ENCODE measurements at regions not wholly inside any gene's neighbourhood (a gene's known extent, or its start where the extent isn't known, plus 50 kb on each side); places are given as distances from the start of the nearest gene placed in this dataset.

- no peak for DNase-seq
Observed at GRCh38 chr5:30539004-30539634, 654.4 kb upstream of the CDH6 start.

GRCh38 chr5:30525353-30525752, 668.1 kb upstream of the CDH6 start:
- H3K4me3 ChIP-seq: no peak overlapping the region
- H3K36me3 ChIP-seq (ENCODE audit: low read depth, missing control alignments): no peaks in the 10 kb centered on the region
- no peak overlapping the region for H3K27ac ChIP-seq
- intact Hi-C loops (cut with DNase I; ENCODE audit: low total_unique reads): no loop called here
- TF ChIP-seq CTCF (IDR thresholded peaks at IDR 0.05) (no peak), POLR2A (IDR thresholded peaks at IDR 0.05) (no peak)
- H3K9me3 ChIP-seq: no peaks in the 10 kb centered on the region
- WGBS, 2 donors: 97 to 98% methylated on average over 2 of the region's 2 CpGs
- no peak for DNase-seq
- H3K27me3 ChIP-seq: no peaks in the 10 kb centered on the region
- H3K4me1 ChIP-seq: no peaks in the 10 kb centered on the region

More at GRCh38 chr5:30539004-30539634, 654.4 kb upstream of the CDH6 start:
- 40 to 60% methylated on average over 4 of the region's 4 CpGs for WGBS, 2 donors
- intact Hi-C loops (cut with DNase I; ENCODE audit: low total_unique reads): no loop called here
- H3K4me1 ChIP-seq: no peaks in the 10 kb centered on the region
- TF ChIP-seq POLR2A (IDR thresholded peaks at IDR 0.05) (no peak), CTCF (IDR thresholded peaks at IDR 0.05) (no peak)
- H3K36me3 ChIP-seq (ENCODE audit: low read depth, missing control alignments): no peaks in the 10 kb centered on the region
- no peak overlapping the region for H3K4me3 ChIP-seq
- no peak overlapping the region for H3K27ac ChIP-seq
- H3K9me3 ChIP-seq: no peaks in the 10 kb centered on the region
- H3K27me3 ChIP-seq: no peaks in the 10 kb centered on the region

- no peaks in the 10 kb centered on the region for H3K36me3 ChIP-seq (ENCODE audit: low read depth, missing control alignments)
- H3K4me3 ChIP-seq: no peak overlapping the region
- TF ChIP-seq POLR2A (IDR thresholded peaks at IDR 0.05) (no peak), CTCF (IDR thresholded peaks at IDR 0.05) (no peak)
- intact Hi-C loops (cut with DNase I; ENCODE audit: low total_unique reads): no loop called here
- WGBS, 2 donors: 90 to 95% methylated on average over 6 of the region's 6 CpGs
- no peak overlapping the region for H3K27ac ChIP-seq
- no peaks in the 10 kb centered on the region for H3K9me3 ChIP-seq
- no peaks in the 10 kb centered on the region for H3K4me1 ChIP-seq
- no peaks in the 10 kb centered on the region for H3K27me3 ChIP-seq
- no peak for DNase-seq
Observed at GRCh38 chr5:30524428-30524827, 669.1 kb upstream of the CDH6 start.

- Histone ChIP-seq H3K9me3 (no peaks in the 10 kb centered on the region), H3K4me3 (no peak overlapping the region), H3K27me3 (no peaks in the 10 kb centered on the region), H3K27ac (no peak overlapping the region), H3K4me1 (no peaks in the 10 kb centered on the region), H3K36me3 (ENCODE audit: low read depth, missing control alignments) (no peaks in the 10 kb centered on the region)
- TF ChIP-seq CTCF (IDR thresholded peaks at IDR 0.05) (no peak), POLR2A (IDR thresholded peaks at IDR 0.05) (no peak)
- WGBS, 2 donors: 52 to 71% methylated on average over 1 of the region's 1 CpG
- DNase-seq: no peak
- intact Hi-C loops (cut with DNase I; ENCODE audit: low total_unique reads): no loop called here
Observed at GRCh38 chr5:30523061-30523460, 670.4 kb upstream of the CDH6 start.

Data from testis (tissue), 2 donors.